ENCODE measurements at regions not wholly inside any gene's neighbourhood (a gene's known extent, or its start where the extent isn't known, plus 50 kb on each side); places are given as distances from the start of the nearest gene placed in this dataset.
"Not testable (repeated sequence)": the region's sequence is repeated elsewhere in the genome, so short reads cannot be mapped to it uniquely, and the experiment has no call there.

GRCh38 chr14:53715193-53715721 is 241.4 kb downstream of the BMP4 start:
- no peak for DNase-seq
- H3K4me3 ChIP-seq = peak overlapping the region; percentile 44
- no peak for TF ChIP-seq CTCF (IDR thresholded peaks at IDR 0.05; ENCODE audit: borderline replicate concordance)
- H3K4me1 ChIP-seq = peaks cover 40% of the 10 kb centered on the region
- peaks cover 5% of the 10 kb centered on the region for H3K9me3 ChIP-seq (replicated peaks)
- peak overlapping the region; percentile 73 for H3K27ac ChIP-seq (replicated peaks)
- intact Hi-C loops (cut with micrococcal nuclease) = no loop called here
- no peaks in the 10 kb centered on the region for H3K36me3 ChIP-seq
- no peaks in the 10 kb centered on the region for H3K27me3 ChIP-seq (ENCODE audit: low read depth)

DNA sequence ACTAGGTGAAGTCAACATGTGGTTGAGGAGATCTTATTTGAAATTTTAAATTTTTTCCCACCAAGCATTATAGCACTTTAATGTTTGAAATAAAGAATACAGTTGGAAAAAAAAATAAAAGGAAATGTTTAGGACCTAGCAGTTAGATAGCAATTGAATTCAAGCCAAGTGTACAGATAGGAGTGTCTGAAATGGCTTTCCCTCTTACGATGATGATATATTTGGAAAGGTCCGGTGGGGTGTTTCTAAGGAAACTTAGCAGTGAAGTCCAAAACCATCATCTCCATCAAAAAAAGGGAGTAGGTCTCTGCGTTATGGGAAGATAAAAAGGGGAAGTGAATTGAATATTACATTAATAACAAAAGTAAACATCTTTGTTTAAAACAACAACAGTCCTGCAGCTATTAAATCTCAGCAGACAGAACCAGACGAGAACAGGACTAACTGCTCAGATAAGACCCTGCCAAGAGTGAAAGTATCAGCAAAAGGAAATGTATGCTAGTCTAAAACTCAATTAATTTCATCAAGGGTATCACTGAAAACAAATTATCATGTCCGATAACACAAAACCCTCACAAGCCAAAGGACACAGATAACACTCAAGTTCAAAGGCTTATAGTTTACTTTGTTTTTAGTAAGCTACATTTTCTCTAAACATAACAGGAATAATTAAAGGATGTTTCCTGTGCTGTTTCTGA is 242.0 kb downstream of the BMP4 start:
- H3K4me3 ChIP-seq = peak overlapping the region; percentile 44
- H3K27ac ChIP-seq (replicated peaks) = peak overlapping the region; percentile 73
- H3K9me3 ChIP-seq (replicated peaks) = peaks cover 5% of the 10 kb centered on the region
- no peaks in the 10 kb centered on the region for H3K36me3 ChIP-seq
- peaks cover 40% of the 10 kb centered on the region for H3K4me1 ChIP-seq
- no peak for DNase-seq
- H3K27me3 ChIP-seq (ENCODE audit: low read depth) = no peaks in the 10 kb centered on the region
- no peak for TF ChIP-seq CTCF (IDR thresholded peaks at IDR 0.05; ENCODE audit: borderline replicate concordance)
- intact Hi-C loops (cut with micrococcal nuclease) = no loop called here

DNA sequence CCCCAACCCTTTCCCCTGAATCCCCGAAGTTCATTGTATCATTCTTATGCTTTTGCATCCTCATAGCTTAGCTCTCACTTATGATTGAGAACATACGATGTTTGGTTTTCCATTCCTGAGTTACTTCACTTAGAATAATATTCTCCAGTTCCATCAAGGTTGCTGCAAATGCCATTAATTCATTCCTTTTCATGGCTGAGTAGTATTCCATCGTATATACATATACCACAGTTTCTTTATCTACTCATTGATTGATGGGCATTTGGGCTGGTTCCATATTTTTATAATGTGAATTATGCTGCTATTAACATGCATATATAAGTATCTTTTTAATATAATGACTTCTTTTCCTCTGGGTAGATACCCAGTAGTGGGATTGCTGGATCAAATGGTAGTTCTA is 243.7 kb downstream of the BMP4 start:
- H3K27ac ChIP-seq (replicated peaks); H3K27me3 ChIP-seq (ENCODE audit: low read depth); DNase-seq; intact Hi-C loops (cut with micrococcal nuclease); H3K9me3 ChIP-seq (replicated peaks); H3K4me3 ChIP-seq; H3K36me3 ChIP-seq: not testable (repeated sequence)
- peaks cover 40% of the 10 kb centered on the region for H3K4me1 ChIP-seq

GRCh38 chr14:53711205-53711604 is 245.4 kb downstream of the BMP4 start:
- Histone ChIP-seq H3K27ac (replicated peaks) (no peak overlapping the region), H3K36me3 (no peaks in the 10 kb centered on the region), H3K9me3 (replicated peaks) (peaks cover 5% of the 10 kb centered on the region), H3K4me1 (peaks cover 27% of the 10 kb centered on the region), H3K4me3 (no peak overlapping the region), H3K27me3 (ENCODE audit: low read depth) (no peaks in the 10 kb centered on the region)
- no peak for TF ChIP-seq CTCF (IDR thresholded peaks at IDR 0.05; ENCODE audit: borderline replicate concordance)
- intact Hi-C loops (cut with micrococcal nuclease) = no loop called here
- DNase-seq = no peak

DNA sequence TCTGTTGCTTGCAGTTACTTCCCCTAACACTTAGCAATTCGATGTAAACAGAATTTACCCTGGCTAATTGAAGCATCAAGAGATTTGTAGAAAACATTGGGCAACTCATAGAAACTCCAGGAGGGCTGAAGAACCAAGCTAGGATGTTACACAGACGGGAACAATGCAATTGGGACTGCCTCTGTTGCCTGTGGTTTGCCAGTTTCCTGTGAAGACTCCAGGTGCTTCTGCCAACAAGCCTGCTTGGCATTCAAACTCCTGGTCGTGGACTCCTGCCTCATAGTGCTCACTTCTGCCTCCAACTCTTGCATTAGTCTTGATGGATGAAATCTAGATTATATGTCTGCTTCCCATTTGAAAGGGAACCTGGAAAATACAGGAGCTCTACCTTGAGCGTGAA is 246.0 kb downstream of the BMP4 start:
- DNase-seq = no peak
- Histone ChIP-seq H3K9me3 (replicated peaks) (peaks cover 5% of the 10 kb centered on the region), H3K27ac (replicated peaks) (no peak overlapping the region), H3K27me3 (ENCODE audit: low read depth) (no peaks in the 10 kb centered on the region), H3K4me1 (peaks cover 21% of the 10 kb centered on the region), H3K4me3 (no peak overlapping the region), H3K36me3 (no peaks in the 10 kb centered on the region)
- no peak for TF ChIP-seq CTCF (IDR thresholded peaks at IDR 0.05; ENCODE audit: borderline replicate concordance)
- intact Hi-C loops (cut with micrococcal nuclease) = no loop called here

- Histone ChIP-seq H3K27ac (replicated peaks) (no peak overlapping the region), H3K36me3 (no peaks in the 10 kb centered on the region), H3K4me1 (peaks cover 8% of the 10 kb centered on the region), H3K4me3 (no peak overlapping the region), H3K9me3 (replicated peaks) (peaks cover 5% of the 10 kb centered on the region), H3K27me3 (ENCODE audit: low read depth) (no peaks in the 10 kb centered on the region)
- no peak for TF ChIP-seq CTCF (IDR thresholded peaks at IDR 0.05; ENCODE audit: borderline replicate concordance)
- no peak for DNase-seq
- intact Hi-C loops (cut with micrococcal nuclease) = no loop called here
Observed at GRCh38 chr14:53709381-53709780, 247.2 kb downstream of the BMP4 start.

Measured in left ventricle myocardium inferior (tissue), 1 donor.